ENCODE measurements at regions not wholly inside any gene's neighbourhood (a gene's known extent, or its start where the extent isn't known, plus 50 kb on each side); places are given as distances from the start of the nearest gene placed in this dataset.

DNA sequence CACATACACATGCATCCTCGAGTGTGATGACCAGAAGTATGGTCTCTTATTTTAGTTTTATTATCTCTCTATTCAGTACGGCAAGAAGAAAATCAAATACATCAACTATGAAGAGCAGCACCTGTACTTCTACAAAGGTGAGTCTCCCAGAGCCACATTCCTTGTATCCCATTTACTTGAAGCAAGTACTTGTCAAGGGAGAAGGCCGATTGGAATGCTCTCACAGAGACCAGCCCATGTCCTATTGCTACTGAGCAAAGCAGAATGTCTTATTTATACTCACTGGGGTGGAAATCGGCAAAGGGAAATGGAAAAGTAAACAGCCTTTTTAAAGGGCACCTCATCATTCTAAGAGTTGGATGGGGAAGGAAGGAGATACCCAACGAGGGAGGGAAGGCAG lies 72.6 kb upstream of the OR5AK2 start:
- H3K27me3 Mint-ChIP-seq, result no peaks in the 10 kb centered on the region
- DNase-seq (ENCODE audit: extremely low spot score, unreplicated experiment), result no peak
- no peaks in the 10 kb centered on the region for H3K36me3 Mint-ChIP-seq
- no peaks in the 10 kb centered on the region for H3K4me1 Mint-ChIP-seq (ENCODE audit: unreplicated experiment)
- H3K9me3 Mint-ChIP-seq, result no peaks in the 10 kb centered on the region
- H3K4me3 Mint-ChIP-seq, result no peak overlapping the region
- no peak overlapping the region for H3K27ac Mint-ChIP-seq
- TF ChIP-seq, protein P1, sequence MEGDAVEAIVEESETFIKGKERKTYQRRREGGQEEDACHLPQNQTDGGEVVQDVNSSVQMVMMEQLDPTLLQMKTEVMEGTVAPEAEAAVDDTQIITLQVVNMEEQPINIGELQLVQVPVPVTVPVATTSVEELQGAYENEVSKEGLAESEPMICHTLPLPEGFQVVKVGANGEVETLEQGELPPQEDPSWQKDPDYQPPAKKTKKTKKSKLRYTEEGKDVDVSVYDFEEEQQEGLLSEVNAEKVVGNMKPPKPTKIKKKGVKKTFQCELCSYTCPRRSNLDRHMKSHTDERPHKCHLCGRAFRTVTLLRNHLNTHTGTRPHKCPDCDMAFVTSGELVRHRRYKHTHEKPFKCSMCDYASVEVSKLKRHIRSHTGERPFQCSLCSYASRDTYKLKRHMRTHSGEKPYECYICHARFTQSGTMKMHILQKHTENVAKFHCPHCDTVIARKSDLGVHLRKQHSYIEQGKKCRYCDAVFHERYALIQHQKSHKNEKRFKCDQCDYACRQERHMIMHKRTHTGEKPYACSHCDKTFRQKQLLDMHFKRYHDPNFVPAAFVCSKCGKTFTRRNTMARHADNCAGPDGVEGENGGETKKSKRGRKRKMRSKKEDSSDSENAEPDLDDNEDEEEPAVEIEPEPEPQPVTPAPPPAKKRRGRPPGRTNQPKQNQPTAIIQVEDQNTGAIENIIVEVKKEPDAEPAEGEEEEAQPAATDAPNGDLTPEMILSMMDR (conservative IDR thresholded peaks at IDR 0.05), result no peak

DNA sequence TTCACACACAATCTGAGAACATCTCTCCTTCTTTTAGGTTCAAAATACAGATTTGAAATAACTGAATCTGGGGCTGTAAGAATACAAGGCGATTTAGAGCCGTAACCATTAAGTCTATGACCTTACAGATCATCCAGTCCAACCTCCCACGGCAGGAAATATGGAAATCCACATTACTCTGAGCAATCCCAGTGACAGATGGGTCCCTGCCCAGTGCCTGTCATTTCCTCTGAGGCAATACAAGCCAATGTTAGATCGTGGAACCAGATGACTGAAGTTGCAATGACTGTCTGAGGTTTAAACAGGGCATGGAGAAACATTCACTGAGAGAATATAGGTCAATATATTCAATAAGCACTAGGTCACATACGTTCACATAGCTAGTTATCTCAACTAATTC lies 77.4 kb upstream of the OR5AK2 start:
- Mint-ChIP-seq H3K27ac (no peak overlapping the region), H3K27me3 (no peaks in the 10 kb centered on the region), H3K4me1 (ENCODE audit: unreplicated experiment) (no peaks in the 10 kb centered on the region), H3K4me3 (no peak overlapping the region), H3K9me3 (no peaks in the 10 kb centered on the region), H3K36me3 (no peaks in the 10 kb centered on the region)
- no peak for DNase-seq (ENCODE audit: extremely low spot score, unreplicated experiment)
- TF ChIP-seq, protein P1 (conservative IDR thresholded peaks at IDR 0.05), result no peak

DNA sequence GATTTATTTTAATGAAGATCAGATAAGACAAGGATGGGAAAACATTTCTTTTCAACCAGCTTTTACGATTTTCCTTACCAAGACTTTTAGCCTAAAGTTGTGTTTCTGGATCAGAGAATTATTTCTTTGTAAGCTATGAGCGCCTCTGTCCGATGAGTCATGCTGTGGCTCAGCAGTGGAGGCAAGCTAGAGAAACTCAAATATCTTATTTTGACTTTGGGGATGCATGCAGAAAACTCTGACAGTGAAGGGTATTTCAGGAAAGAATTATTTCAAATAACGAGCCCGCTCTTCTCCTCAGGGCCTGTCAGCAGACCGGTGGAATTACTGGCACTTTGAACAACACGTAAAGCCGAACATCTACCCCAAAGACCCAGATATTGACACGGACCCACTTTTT lies 77.9 kb upstream of the OR5AK2 start:
- no peaks in the 10 kb centered on the region for H3K27me3 Mint-ChIP-seq
- no peak for DNase-seq (ENCODE audit: extremely low spot score, unreplicated experiment)
- TF ChIP-seq, protein P1 (conservative IDR thresholded peaks at IDR 0.05), result no peak
- H3K9me3 Mint-ChIP-seq, result no peaks in the 10 kb centered on the region
- H3K4me3 Mint-ChIP-seq, result no peak overlapping the region
- no peak overlapping the region for H3K27ac Mint-ChIP-seq
- no peaks in the 10 kb centered on the region for H3K36me3 Mint-ChIP-seq
- H3K4me1 Mint-ChIP-seq (ENCODE audit: unreplicated experiment), result no peaks in the 10 kb centered on the region

DNA sequence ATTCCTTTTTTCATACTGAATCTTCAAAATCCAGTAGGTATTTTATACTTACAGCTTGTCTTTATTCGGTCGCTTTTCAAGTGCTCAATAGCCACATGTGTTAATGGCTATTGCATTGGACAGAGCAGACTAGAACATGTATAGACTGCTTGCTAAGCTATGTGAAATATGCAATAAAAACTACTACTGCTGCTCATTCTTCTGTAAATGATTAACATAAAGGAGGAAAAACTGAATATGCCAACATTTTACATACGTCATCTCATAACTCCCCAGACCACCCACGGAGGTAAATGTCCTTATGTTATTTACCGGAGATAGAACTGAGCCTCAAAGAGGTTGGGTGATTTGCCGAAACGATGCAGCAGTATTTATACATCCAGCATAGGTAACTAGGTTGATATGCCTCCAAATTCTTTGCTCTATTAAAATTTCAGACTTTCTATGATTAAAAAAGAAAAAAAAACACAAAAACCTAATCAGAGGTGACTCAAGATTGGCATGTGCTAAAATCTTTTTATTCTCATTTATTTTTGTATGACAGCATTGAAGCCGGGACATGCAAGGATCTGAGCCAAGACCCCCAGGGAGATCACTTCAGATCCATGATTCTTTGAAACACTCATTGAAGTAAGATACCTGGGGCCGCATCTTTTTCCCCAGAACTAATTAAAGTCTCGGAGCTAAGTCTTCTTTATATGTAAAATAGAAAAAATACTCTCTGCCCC lies 78.5 kb upstream of the OR5AK2 start:
- H3K4me3 Mint-ChIP-seq, result no peak overlapping the region
- TF ChIP-seq, protein P1 (conservative IDR thresholded peaks at IDR 0.05), result no peak
- H3K36me3 Mint-ChIP-seq, result no peaks in the 10 kb centered on the region
- H3K27me3 Mint-ChIP-seq, result no peaks in the 10 kb centered on the region
- no peak overlapping the region for H3K27ac Mint-ChIP-seq
- H3K9me3 Mint-ChIP-seq, result no peaks in the 10 kb centered on the region
- DNase-seq (ENCODE audit: extremely low spot score, unreplicated experiment), result no peak
- H3K4me1 Mint-ChIP-seq (ENCODE audit: unreplicated experiment), result no peaks in the 10 kb centered on the region

DNA sequence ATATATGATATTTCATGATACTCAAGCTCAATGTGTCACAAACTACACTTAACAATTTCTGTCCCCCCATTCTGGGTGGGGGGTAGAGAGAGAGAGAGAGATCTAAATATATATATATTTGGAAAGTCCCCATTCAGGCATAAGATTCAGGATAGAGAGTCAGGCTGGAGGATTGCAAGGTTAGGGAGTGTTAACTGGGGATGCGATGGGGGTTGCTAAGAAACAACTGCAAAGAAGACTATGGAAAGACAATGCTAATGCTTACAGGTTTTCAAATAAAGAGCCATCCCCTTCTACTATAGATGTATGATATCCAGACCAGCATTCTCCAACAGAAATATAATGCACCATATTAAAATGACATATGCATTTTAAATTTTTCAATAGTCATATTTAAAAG lies 79.2 kb upstream of the OR5AK2 start:
- H3K4me1 Mint-ChIP-seq (ENCODE audit: unreplicated experiment), result no peaks in the 10 kb centered on the region
- H3K27me3 Mint-ChIP-seq, result no peaks in the 10 kb centered on the region
- H3K9me3 Mint-ChIP-seq, result no peaks in the 10 kb centered on the region
- no peak overlapping the region for H3K4me3 Mint-ChIP-seq
- no peak for DNase-seq (ENCODE audit: extremely low spot score, unreplicated experiment)
- TF ChIP-seq, protein P1 (conservative IDR thresholded peaks at IDR 0.05), result no peak
- H3K36me3 Mint-ChIP-seq, result no peaks in the 10 kb centered on the region
- no peak overlapping the region for H3K27ac Mint-ChIP-seq

Measured in type B pancreatic cell (in vitro differentiated cells).